T-helper 2 cell treated with Interferon-gamma antibody and Interleukin-4, amounts not matched to agents 100 ng/mL and 5 ng/mL, for 36 hours (primary cell): ENCODE measurements at regions not wholly inside any gene's neighbourhood (a gene's known extent, or its start where the extent isn't known, plus 50 kb on each side); places are given as distances from the start of the nearest gene placed in this dataset.

Source experiments
- intact Hi-C: fragments of 100-400 bp; cut with micrococcal nuclease; formaldehyde crosslinking; loops from one replicate; pipeline ENCODE4 v1.15.1; 2023

GRCh38 chr9:10999646-11000045 is 386.8 kb upstream of the PTPRD start:
- intact Hi-C loops, result no loop called here

GRCh38 chr9:11001546-11001945 is 388.7 kb upstream of the PTPRD start:
- intact Hi-C loops, result no loop called here

- intact Hi-C loops, result no loop called here
Measured at GRCh38 chr9:11002705-11003104, 389.9 kb upstream of the PTPRD start.

GRCh38 chr9:11003836-11004235 is 391.0 kb upstream of the PTPRD start:
- intact Hi-C loops, result no loop called here

- intact Hi-C loops, result no loop called here
Measured at GRCh38 chr9:11011696-11012095, 398.9 kb upstream of the PTPRD start.

- intact Hi-C loops, result no loop called here
Measured at GRCh38 chr9:11016081-11016480, 403.3 kb upstream of the PTPRD start.

GRCh38 chr9:11023201-11023600 is 410.4 kb upstream of the PTPRD start:
- intact Hi-C loops, result no loop called here

GRCh38 chr9:11025775-11026174 is 413.0 kb upstream of the PTPRD start:
- intact Hi-C loops, result no loop called here

GRCh38 chr9:11038366-11038765 is 425.6 kb upstream of the PTPRD start:
- intact Hi-C loops, result no loop called here

- intact Hi-C loops, result no loop called here
Measured at GRCh38 chr9:11039006-11039405, 426.2 kb upstream of the PTPRD start.

GRCh38 chr9:11045589-11045988 is 432.8 kb upstream of the PTPRD start:
- intact Hi-C loops, result no loop called here

GRCh38 chr9:11063263-11063662 is 450.5 kb upstream of the PTPRD start:
- intact Hi-C loops, result no loop called here

GRCh38 chr9:11064909-11065308 is 452.1 kb upstream of the PTPRD start:
- intact Hi-C loops, result no loop called here

GRCh38 chr9:11072176-11072575 is 459.4 kb upstream of the PTPRD start:
- intact Hi-C loops, result no loop called here

GRCh38 chr9:11086561-11086960 is 473.8 kb upstream of the PTPRD start:
- intact Hi-C loops, result no loop called here

- intact Hi-C loops, result no loop called here
Measured at GRCh38 chr9:11088821-11089374, 476.1 kb upstream of the PTPRD start.

GRCh38 chr9:11092974-11093373 is 480.2 kb upstream of the PTPRD start:
- intact Hi-C loops, result no loop called here

GRCh38 chr9:11097020-11097419 is 484.2 kb upstream of the PTPRD start:
- intact Hi-C loops, result no loop called here

- intact Hi-C loops, result no loop called here
Measured at GRCh38 chr9:11103525-11103924, 490.7 kb upstream of the PTPRD start.

- intact Hi-C loops, result no loop called here
Measured at GRCh38 chr9:11107196-11107595, 494.4 kb upstream of the PTPRD start.

- intact Hi-C loops, result no loop called here
Measured at GRCh38 chr9:11128156-11128555, 515.4 kb upstream of the PTPRD start.

GRCh38 chr9:11135851-11136250 is 523.0 kb upstream of the PTPRD start:
- intact Hi-C loops, result no loop called here

GRCh38 chr9:11141357-11141756 is 528.6 kb upstream of the PTPRD start:
- intact Hi-C loops, result no loop called here
